ENCODE measurements at regions not wholly inside any gene's neighbourhood (a gene's known extent, or its start where the extent isn't known, plus 50 kb on each side); places are given as distances from the start of the nearest gene placed in this dataset.

- FAIRE-seq = no peak
- TF ChIP-seq POLR2A (IDR thresholded peaks at IDR 0.05; ENCODE audit: low read depth, low read length) = no peak
- no peak for DNase-seq (ENCODE audit: insufficient read length, low spot score)
Measured at GRCh38 chr3:170768334-170768801, 101.6 kb downstream of the RPL22L1 start.

- no peak for FAIRE-seq
- TF ChIP-seq POLR2A (IDR thresholded peaks at IDR 0.05; ENCODE audit: low read depth, low read length) = no peak
- DNase-seq (ENCODE audit: insufficient read length, low spot score) = no peak
Measured at GRCh38 chr3:170767576-170767941, 102.4 kb downstream of the RPL22L1 start.

- no peak for TF ChIP-seq POLR2A (IDR thresholded peaks at IDR 0.05; ENCODE audit: low read depth, low read length)
- FAIRE-seq (no peak), DNase-seq (ENCODE audit: insufficient read length, low spot score) (no peak)
Measured at GRCh38 chr3:170766823-170767575, 103.0 kb downstream of the RPL22L1 start.

GRCh38 chr3:170766253-170766652 is 103.7 kb downstream of the RPL22L1 start:
- TF ChIP-seq POLR2A (IDR thresholded peaks at IDR 0.05; ENCODE audit: low read depth, low read length) = no peak
- no peak for DNase-seq (ENCODE audit: insufficient read length, low spot score)
- FAIRE-seq = no peak

GRCh38 chr3:170765419-170766078 is 104.4 kb downstream of the RPL22L1 start:
- DNase-seq (ENCODE audit: insufficient read length, low spot score) = no peak
- TF ChIP-seq POLR2A (IDR thresholded peaks at IDR 0.05; ENCODE audit: low read depth, low read length) = no peak
- FAIRE-seq = no peak

GRCh38 chr3:170764017-170764416 is 106.0 kb downstream of the RPL22L1 start:
- FAIRE-seq = no peak
- TF ChIP-seq POLR2A (IDR thresholded peaks at IDR 0.05; ENCODE audit: low read depth, low read length) = no peak

GRCh38 chr3:170762064-170762463 is 107.9 kb downstream of the RPL22L1 start:
- FAIRE-seq = no peak
- TF ChIP-seq POLR2A (IDR thresholded peaks at IDR 0.05; ENCODE audit: low read depth, low read length) = no peak
- no peak for DNase-seq (ENCODE audit: insufficient read length, low spot score)

More at GRCh38 chr3:170764017-170764416, 106.0 kb downstream of the RPL22L1 start:
- DNase-seq (ENCODE audit: insufficient read length, low spot score) = no peak

GRCh38 chr3:170761103-170761502 is 108.9 kb downstream of the RPL22L1 start:
- DNase-seq (ENCODE audit: insufficient read length, low spot score) (no peak), FAIRE-seq (no peak)
- TF ChIP-seq POLR2A (IDR thresholded peaks at IDR 0.05; ENCODE audit: low read depth, low read length) = no peak

GRCh38 chr3:170760174-170760526 is 109.8 kb downstream of the RPL22L1 start:
- TF ChIP-seq POLR2A (IDR thresholded peaks at IDR 0.05; ENCODE audit: low read depth, low read length) = no peak
- DNase-seq (ENCODE audit: insufficient read length, low spot score) = no peak
- no peak for FAIRE-seq

GRCh38 chr3:170759511-170760173 is 110.4 kb downstream of the RPL22L1 start:
- DNase-seq (ENCODE audit: insufficient read length, low spot score) (no peak), FAIRE-seq (no peak)
- no peak for TF ChIP-seq POLR2A (IDR thresholded peaks at IDR 0.05; ENCODE audit: low read depth, low read length)

GRCh38 chr3:170757038-170757437 is 113.0 kb downstream of the RPL22L1 start:
- no peak for FAIRE-seq
- no peak for DNase-seq (ENCODE audit: insufficient read length, low spot score)
- no peak for TF ChIP-seq POLR2A (IDR thresholded peaks at IDR 0.05; ENCODE audit: low read depth, low read length)

- no peak for FAIRE-seq
- no peak for DNase-seq (ENCODE audit: insufficient read length, low spot score)
- TF ChIP-seq POLR2A (IDR thresholded peaks at IDR 0.05; ENCODE audit: low read depth, low read length) = no peak
Measured at GRCh38 chr3:170754311-170754693, 115.7 kb downstream of the RPL22L1 start.

GRCh38 chr3:170753421-170754310 is 116.3 kb downstream of the RPL22L1 start:
- no peak for TF ChIP-seq POLR2A (IDR thresholded peaks at IDR 0.05; ENCODE audit: low read depth, low read length)
- DNase-seq (ENCODE audit: insufficient read length, low spot score) (no peak), FAIRE-seq (no peak)
